Activated CD4-positive, alpha-beta memory T cell treated with anti-CD3 and anti-CD28 coated beads, Interleukin-2, amount 10 ng/mL, durations not matched to agents 7 days and 5 days (primary cell): ENCODE measurements at regions not wholly inside any gene's neighbourhood (a gene's known extent, or its start where the extent isn't known, plus 50 kb on each side); places are given as distances from the start of the nearest gene placed in this dataset.

ENCODE experiments used
- CTCF ChIA-PET: fragments of 350-600 bp; sonication (Branson Sonifier 250); formaldehyde crosslinking; loops from one replicate; lab custom pipeline; 2021; ENCODE audit warnings: antibody characterized with exemption, inconsistent platforms; lab: Charles Lee
- POLR2A ChIA-PET: fragments of 350-600 bp; sonication (Branson Sonifier 250); formaldehyde crosslinking; loops from one replicate; lab custom pipeline; 2021; ENCODE audit warnings: antibody characterized with exemption; lab: Charles Lee
- DNase-seq: peaks from one replicate; pipeline ENCODE4 v3.0.0-alpha.2; 2020
- H3K27ac Mint-ChIP-seq: one replicate; pipeline ENCODE4 v1.8.0; 2021; ENCODE audit warnings: mild to moderate bottlenecking, mixed read lengths
- H3K27me3 Mint-ChIP-seq: one replicate; pipeline ENCODE4 v1.8.0; 2021; ENCODE audit warnings: mixed read lengths
- H3K36me3 Mint-ChIP-seq: one replicate; pipeline ENCODE4 v1.8.0; 2021; ENCODE audit warnings: low read depth, mixed read lengths
- H3K4me1 Mint-ChIP-seq: one replicate; pipeline ENCODE4 v1.8.0; 2021; ENCODE audit warnings: mixed read lengths
- H3K4me3 Mint-ChIP-seq: one replicate; pipeline ENCODE4 v1.8.0; 2021; ENCODE audit warnings: mild to moderate bottlenecking, mixed read lengths
- H3K9me3 Mint-ChIP-seq: one replicate; pipeline ENCODE4 v1.8.0; 2021; ENCODE audit warnings: mixed read lengths

- Mint-ChIP-seq H3K9me3 (peaks cover 3% of the 10 kb centered on the region), H3K4me3 (no peak overlapping the region), H3K27ac (no peak overlapping the region), H3K27me3 (peaks cover 3% of the 10 kb centered on the region), H3K4me1 (no peaks in the 10 kb centered on the region), H3K36me3 (no peaks in the 10 kb centered on the region)
- ChIA-PET POLR2A (no interaction called here), CTCF (no interaction called here)
- no peak for DNase-seq
These were observed 451.4 kb downstream of the ZSWIM6 start for GRCh38 chr5:61783481-61783880.

DNA sequence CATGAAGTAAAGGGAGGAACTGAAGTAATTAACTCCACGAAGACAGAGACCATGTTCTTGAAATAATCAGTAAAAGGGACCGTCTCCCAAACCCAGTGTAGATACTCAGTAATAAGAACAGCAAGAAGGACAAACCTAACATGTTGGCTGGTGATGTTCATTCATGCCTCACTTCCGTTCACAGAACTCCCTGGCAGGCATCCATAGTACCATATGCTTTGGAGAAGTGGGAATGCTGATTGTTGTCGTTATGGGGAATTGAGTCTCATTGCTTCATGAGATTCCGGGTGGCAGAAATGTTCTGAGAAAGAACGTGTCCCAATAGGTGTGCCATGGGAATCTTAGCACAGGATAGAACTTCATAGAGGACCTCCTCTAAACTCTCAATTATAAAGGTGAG lies 452.3 kb downstream of the ZSWIM6 start:
- Mint-ChIP-seq H3K4me1 (no peaks in the 10 kb centered on the region), H3K27ac (no peak overlapping the region), H3K9me3 (peaks cover 3% of the 10 kb centered on the region), H3K36me3 (no peaks in the 10 kb centered on the region), H3K4me3 (no peak overlapping the region), H3K27me3 (peaks cover 3% of the 10 kb centered on the region)
- POLR2A ChIA-PET: no interaction called here
- CTCF ChIA-PET: no interaction called here
- DNase-seq: no peak

DNA sequence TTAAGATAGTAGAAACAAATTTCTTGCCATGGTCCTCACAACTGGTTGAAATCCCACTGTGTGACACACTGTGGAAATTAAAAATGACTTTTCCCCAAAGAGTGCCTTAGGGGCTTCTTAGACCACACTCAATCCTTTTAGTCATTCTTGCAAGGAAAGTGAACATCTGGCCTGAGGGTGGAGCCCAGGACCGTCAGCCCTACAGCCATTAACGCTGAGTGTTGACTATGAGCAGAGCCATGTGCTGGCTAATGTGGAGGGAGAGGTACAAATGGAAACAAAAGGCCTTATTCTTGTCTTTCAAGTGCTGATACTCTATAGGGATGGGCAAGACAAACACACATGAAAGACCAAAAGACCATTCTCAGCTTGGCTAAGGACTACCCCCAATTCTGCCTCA lies 456.5 kb downstream of the ZSWIM6 start:
- no peaks in the 10 kb centered on the region for H3K36me3 Mint-ChIP-seq
- ChIA-PET CTCF (no interaction called here), POLR2A (no interaction called here)
- no peaks in the 10 kb centered on the region for H3K4me1 Mint-ChIP-seq
- no peak for DNase-seq
- H3K9me3 Mint-ChIP-seq: peaks cover 3% of the 10 kb centered on the region
- H3K27me3 Mint-ChIP-seq: peaks cover 2% of the 10 kb centered on the region
- H3K4me3 Mint-ChIP-seq: no peak overlapping the region
- no peak overlapping the region for H3K27ac Mint-ChIP-seq

- POLR2A ChIA-PET: no interaction called here
- peaks cover 3% of the 10 kb centered on the region for H3K9me3 Mint-ChIP-seq
- no peaks in the 10 kb centered on the region for H3K36me3 Mint-ChIP-seq
- H3K4me1 Mint-ChIP-seq: no peaks in the 10 kb centered on the region
- H3K27ac Mint-ChIP-seq: no peak overlapping the region
- no peak overlapping the region for H3K4me3 Mint-ChIP-seq
- peaks cover 2% of the 10 kb centered on the region for H3K27me3 Mint-ChIP-seq
- DNase-seq: no peak
- CTCF ChIA-PET: no interaction called here
These were observed 457.9 kb downstream of the ZSWIM6 start for GRCh38 chr5:61790007-61790406.

DNA sequence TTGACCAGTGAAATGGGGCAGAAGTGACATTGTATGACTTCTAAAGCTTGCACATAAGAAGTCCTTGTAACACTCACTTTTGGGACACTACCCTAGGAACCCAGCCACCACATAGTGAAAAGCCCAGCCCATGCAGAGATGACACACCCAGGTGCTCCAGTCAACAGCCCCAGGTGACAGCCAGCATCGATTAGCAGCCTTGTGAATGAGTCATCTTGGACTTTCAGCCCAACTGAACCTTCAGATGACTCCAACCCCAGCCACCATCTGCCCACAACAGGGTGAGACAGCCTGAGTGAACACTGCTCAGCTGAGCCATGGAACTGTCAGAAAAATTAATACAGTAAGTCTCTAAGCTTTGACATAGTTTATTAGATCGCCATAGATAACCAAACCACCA lies 458.6 kb downstream of the ZSWIM6 start:
- CTCF ChIA-PET: no interaction called here

GRCh38 chr5:61796773-61797172 lies 464.7 kb downstream of the ZSWIM6 start:
- no peaks in the 10 kb centered on the region for H3K4me1 Mint-ChIP-seq
- no peaks in the 10 kb centered on the region for H3K9me3 Mint-ChIP-seq
- no peak overlapping the region for H3K4me3 Mint-ChIP-seq
- H3K36me3 Mint-ChIP-seq: no peaks in the 10 kb centered on the region
- no peaks in the 10 kb centered on the region for H3K27me3 Mint-ChIP-seq
- no peak overlapping the region for H3K27ac Mint-ChIP-seq
- POLR2A ChIA-PET: interaction anchor here (0.6 kb wide), 1 partner anchor 102 kb away, joined by 3 read pairs; no protein-coding TSS in a partner anchor
- CTCF ChIA-PET: no interaction called here
- DNase-seq: no peak

More for the DNA sequence above, 458.6 kb downstream of the ZSWIM6 start:
- Mint-ChIP-seq H3K4me1 (no peaks in the 10 kb centered on the region), H3K27me3 (no peaks in the 10 kb centered on the region), H3K36me3 (no peaks in the 10 kb centered on the region), H3K4me3 (no peak overlapping the region), H3K9me3 (no peaks in the 10 kb centered on the region), H3K27ac (no peak overlapping the region)
- DNase-seq: no peak
- POLR2A ChIA-PET: no interaction called here

DNA sequence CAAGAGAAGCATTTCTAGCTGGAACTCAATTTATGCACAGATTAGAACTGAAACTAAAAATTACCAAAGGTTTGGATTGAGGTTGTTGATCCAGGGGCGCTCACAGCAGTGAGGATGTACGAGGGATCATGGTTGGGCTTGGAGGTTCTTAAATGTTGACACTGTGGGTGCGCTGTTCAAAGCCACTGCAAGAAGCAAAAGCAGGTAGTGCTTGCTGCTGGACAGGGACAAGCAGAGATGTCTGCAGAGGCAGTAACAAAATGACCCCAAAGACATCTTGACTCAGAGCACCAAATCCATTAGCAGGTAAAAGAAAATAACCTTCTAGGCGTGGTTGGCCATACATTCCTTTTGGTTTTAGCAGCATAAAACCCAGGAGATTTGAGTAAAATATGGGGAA lies 468.4 kb downstream of the ZSWIM6 start:
- Mint-ChIP-seq H3K27ac (no peak overlapping the region), H3K36me3 (no peaks in the 10 kb centered on the region), H3K4me3 (no peak overlapping the region), H3K27me3 (no peaks in the 10 kb centered on the region), H3K9me3 (no peaks in the 10 kb centered on the region), H3K4me1 (no peaks in the 10 kb centered on the region)
- POLR2A ChIA-PET: no interaction called here
- no peak for DNase-seq
- CTCF ChIA-PET: no interaction called here

DNA sequence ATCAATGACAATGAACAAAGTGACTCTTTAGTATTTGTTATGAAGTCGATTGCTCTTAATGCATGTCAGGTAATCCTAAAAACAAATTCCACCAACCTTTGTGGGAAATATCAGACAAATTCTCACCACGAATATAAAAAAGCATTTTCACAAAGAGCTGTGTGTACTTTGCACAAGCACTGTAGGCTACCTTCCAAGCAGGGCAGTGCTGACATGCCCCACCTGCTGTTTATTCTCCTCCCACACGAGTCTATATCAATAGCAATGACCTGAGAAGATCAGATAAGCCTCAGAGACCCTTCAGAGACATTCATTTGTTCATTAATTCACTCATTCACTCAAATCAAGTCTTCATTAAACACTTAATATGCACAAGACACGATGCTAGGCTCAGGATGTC lies 469.1 kb downstream of the ZSWIM6 start:
- no peak overlapping the region for H3K27ac Mint-ChIP-seq
- H3K4me3 Mint-ChIP-seq: no peak overlapping the region
- ChIA-PET CTCF (no interaction called here), POLR2A (no interaction called here)
- no peak for DNase-seq
- H3K4me1 Mint-ChIP-seq: no peaks in the 10 kb centered on the region
- no peaks in the 10 kb centered on the region for H3K27me3 Mint-ChIP-seq
- no peaks in the 10 kb centered on the region for H3K9me3 Mint-ChIP-seq
- H3K36me3 Mint-ChIP-seq: no peaks in the 10 kb centered on the region

GRCh38 chr5:61802456-61802855 lies 470.4 kb downstream of the ZSWIM6 start:
- Mint-ChIP-seq H3K9me3 (no peaks in the 10 kb centered on the region), H3K36me3 (no peaks in the 10 kb centered on the region), H3K4me1 (no peaks in the 10 kb centered on the region), H3K4me3 (no peak overlapping the region), H3K27me3 (no peaks in the 10 kb centered on the region), H3K27ac (no peak overlapping the region)
- ChIA-PET CTCF (no interaction called here), POLR2A (no interaction called here)
- no peak for DNase-seq

- Mint-ChIP-seq H3K27ac (no peak overlapping the region), H3K36me3 (no peaks in the 10 kb centered on the region), H3K27me3 (peaks cover 1% of the 10 kb centered on the region), H3K4me1 (no peaks in the 10 kb centered on the region), H3K9me3 (no peaks in the 10 kb centered on the region), H3K4me3 (no peak overlapping the region)
- DNase-seq: no peak
- POLR2A ChIA-PET: no interaction called here
- CTCF ChIA-PET: no interaction called here
These were observed 473.0 kb downstream of the ZSWIM6 start for GRCh38 chr5:61805101-61805500.

DNA sequence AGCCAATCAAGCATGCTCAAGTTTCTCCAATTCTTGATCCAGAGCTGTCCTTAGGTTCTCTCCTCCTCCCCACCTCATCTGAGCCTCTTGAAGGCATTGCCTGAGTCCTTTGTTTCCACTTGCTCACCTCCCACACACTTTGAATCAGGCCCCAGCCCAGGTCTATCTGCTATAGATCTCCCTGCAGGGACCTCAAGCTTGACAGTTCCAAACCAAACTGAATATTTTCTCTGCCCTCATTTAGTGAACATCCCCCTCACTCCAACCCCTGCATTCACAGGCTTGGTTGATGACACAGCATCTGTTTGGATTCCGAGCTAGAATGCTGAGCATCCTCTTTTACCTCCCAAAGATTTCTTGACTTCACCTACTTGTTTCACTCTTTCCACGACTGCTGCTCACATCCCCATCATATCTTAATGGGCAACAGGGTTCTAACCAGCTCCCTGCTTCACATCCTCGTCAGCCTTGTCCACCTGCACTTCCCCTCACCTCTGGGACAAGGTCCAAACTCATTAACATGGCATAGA lies 474.5 kb downstream of the ZSWIM6 start:
- peaks cover 1% of the 10 kb centered on the region for H3K27me3 Mint-ChIP-seq
- CTCF ChIA-PET: no interaction called here
- H3K27ac Mint-ChIP-seq: no peak overlapping the region
- H3K4me3 Mint-ChIP-seq: no peak overlapping the region
- H3K36me3 Mint-ChIP-seq: no peaks in the 10 kb centered on the region
- POLR2A ChIA-PET: no interaction called here
- no peaks in the 10 kb centered on the region for H3K9me3 Mint-ChIP-seq
- no peaks in the 10 kb centered on the region for H3K4me1 Mint-ChIP-seq
- no peak for DNase-seq

GRCh38 chr5:61808091-61808490 lies 476.0 kb downstream of the ZSWIM6 start:
- POLR2A ChIA-PET: no interaction called here
- Mint-ChIP-seq H3K9me3 (no peaks in the 10 kb centered on the region), H3K27me3 (peaks cover 1% of the 10 kb centered on the region), H3K27ac (no peak overlapping the region), H3K4me3 (no peak overlapping the region), H3K36me3 (no peaks in the 10 kb centered on the region), H3K4me1 (no peaks in the 10 kb centered on the region)
- DNase-seq: no peak
- CTCF ChIA-PET: no interaction called here

GRCh38 chr5:61808909-61809308 lies 476.9 kb downstream of the ZSWIM6 start:
- POLR2A ChIA-PET: no interaction called here

GRCh38 chr5:61809651-61810050 lies 477.6 kb downstream of the ZSWIM6 start:
- Mint-ChIP-seq H3K27ac (no peak overlapping the region), H3K36me3 (no peaks in the 10 kb centered on the region), H3K27me3 (peaks cover 1% of the 10 kb centered on the region), H3K9me3 (no peaks in the 10 kb centered on the region), H3K4me3 (no peak overlapping the region), H3K4me1 (no peaks in the 10 kb centered on the region)
- no peak for DNase-seq
- POLR2A ChIA-PET: no interaction called here
- CTCF ChIA-PET: no interaction called here

More at GRCh38 chr5:61808909-61809308, 476.9 kb downstream of the ZSWIM6 start:
- no peaks in the 10 kb centered on the region for H3K36me3 Mint-ChIP-seq
- no peak overlapping the region for H3K27ac Mint-ChIP-seq
- peaks cover 1% of the 10 kb centered on the region for H3K27me3 Mint-ChIP-seq
- CTCF ChIA-PET: no interaction called here
- no peaks in the 10 kb centered on the region for H3K9me3 Mint-ChIP-seq
- no peak for DNase-seq
- H3K4me1 Mint-ChIP-seq: no peaks in the 10 kb centered on the region
- H3K4me3 Mint-ChIP-seq: no peak overlapping the region
